WTC11 (cell line): ENCODE measurements at regions not wholly inside any gene's neighbourhood (a gene's known extent, or its start where the extent isn't known, plus 50 kb on each side); places are given as distances from the start of the nearest gene placed in this dataset.

Source experiments
- ATAC-seq: fragments of 200-7000 bp; cut with Tn5 transposase; 2 replicates; pipeline ENCODE4 v1.10.0; 2021; ENCODE audit warnings: mild to moderate bottlenecking, moderate library complexity
- CTCF ChIA-PET: fragments of 300-600 bp; sonication (Branson Sonifier 250); formaldehyde crosslinking; loops from one replicate; lab custom pipeline; 2021; ENCODE audit warnings: antibody characterized with exemption; lab: Charles Lee
- POLR2A ChIA-PET: fragments of 350-600 bp; sonication (Branson Sonifier 250); formaldehyde crosslinking; loops from one replicate; lab custom pipeline; 2021; ENCODE audit warnings: antibody characterized with exemption; lab: Charles Lee
- DNase-seq: peaks from one replicate; pipeline ENCODE4 v3.0.0; 2021; ENCODE audit warnings: low spot score
- H3K27ac Mint-ChIP-seq: 2 replicates; pipeline ENCODE4 v1.8.0; 2021; ENCODE audit warnings: mixed read lengths
- H3K27me3 Mint-ChIP-seq: 2 replicates; pipeline ENCODE4 v1.8.0; 2021; ENCODE audit warnings: low read depth, mild to moderate bottlenecking, moderate library complexity, mixed read lengths
- H3K36me3 Mint-ChIP-seq: 2 replicates; pipeline ENCODE4 v1.8.0; 2021; ENCODE audit warnings: mixed read lengths
- H3K4me1 Mint-ChIP-seq: 2 replicates; pipeline ENCODE4 v1.8.0; 2022; ENCODE audit warnings: mixed read lengths
- H3K4me3 Mint-ChIP-seq: 2 replicates; pipeline ENCODE4 v1.8.0; 2021; ENCODE audit warnings: mild to moderate bottlenecking, moderate library complexity, mixed read lengths
- H3K9me3 Mint-ChIP-seq: 2 replicates; pipeline ENCODE4 v1.8.0; 2021; ENCODE audit warnings: mixed read lengths
- CREM ChIP-seq: sonication (generic); formaldehyde crosslinking; IDR thresholded peaks from 2 replicates; pipeline ENCODE4 v1.8.1; 2022; ENCODE audit warnings: mild to moderate bottlenecking, missing genetic modification reagents, moderate library complexity
- ELF4 ChIP-seq: sonication (generic); formaldehyde crosslinking; IDR thresholded peaks from 2 replicates; pipeline ENCODE4 v1.8.1; 2022; ENCODE audit warnings: low read depth, mild to moderate bottlenecking, moderate library complexity, missing genetic modification reagents
- ESRRA ChIP-seq: sonication (generic); formaldehyde crosslinking; IDR thresholded peaks from 2 replicates; pipeline ENCODE4 v1.8.1; 2022; ENCODE audit warnings: mild to moderate bottlenecking, missing genetic modification reagents, borderline replicate concordance
- FOXP1 ChIP-seq: sonication (generic); formaldehyde crosslinking; IDR thresholded peaks from 2 replicates; pipeline ENCODE4 v1.8.0; 2022; ENCODE audit warnings: missing genetic modification reagents, mild to moderate bottlenecking, moderate library complexity, borderline replicate concordance
- GRHL2 ChIP-seq: fragments of 250-450 bp; sonication (Bioruptor Pico); IDR thresholded peaks from 2 replicates; pipeline ENCODE4 v1.8.0; 2022; ENCODE audit warnings: mild to moderate bottlenecking, moderate library complexity; ENCODE audit not compliant: insufficient replicate concordance, severe bottlenecking
- GTF2I ChIP-seq: fragments of 250-450 bp; sonication (Bioruptor Pico); conservative IDR thresholded peaks from 2 replicates; pipeline ENCODE4 v1.4.0; 2021; ENCODE audit warnings: mild to moderate bottlenecking
- JAZF1 ChIP-seq: fragments of 250-450 bp; sonication (Bioruptor Pico); IDR thresholded peaks from 2 replicates; pipeline ENCODE4 v1.9.0; 2021; ENCODE audit warnings: moderate library complexity, mild to moderate bottlenecking, inconsistent platforms
- JUN ChIP-seq: sonication (generic); formaldehyde crosslinking; IDR thresholded peaks from 2 replicates; pipeline ENCODE4 v1.8.0; 2023; ENCODE audit warnings: mild to moderate bottlenecking, missing genetic modification reagents
- NR3C1 ChIP-seq: sonication (generic); formaldehyde crosslinking; conservative IDR thresholded peaks from 2 replicates; pipeline ENCODE4 v1.8.1; 2023; ENCODE audit warnings: low read depth, mild to moderate bottlenecking, missing genetic modification reagents
- RORB ChIP-seq: fragments of 250-450 bp; sonication (Bioruptor Pico); IDR thresholded peaks from 2 replicates; pipeline ENCODE4 v1.9.0; 2021; ENCODE audit warnings: mild to moderate bottlenecking
- SMAD3 ChIP-seq: sonication (generic); formaldehyde crosslinking; IDR thresholded peaks from 2 replicates; pipeline ENCODE4 v1.8.0; 2022; ENCODE audit warnings: missing genetic modification reagents, mild to moderate bottlenecking, borderline replicate concordance
- SMAD4 ChIP-seq: sonication (generic); formaldehyde crosslinking; IDR thresholded peaks from 2 replicates; pipeline ENCODE4 v1.8.0; 2022; ENCODE audit warnings: mild to moderate bottlenecking, missing genetic modification reagents
- SOX15 ChIP-seq: fragments of 250-450 bp; sonication (Bioruptor Pico); IDR thresholded peaks from 2 replicates; pipeline ENCODE4 v1.9.0; 2021; ENCODE audit warnings: mild to moderate bottlenecking
- ZBTB21 ChIP-seq: sonication (generic); formaldehyde crosslinking; IDR thresholded peaks from 2 replicates; pipeline ENCODE4 v1.8.1; 2023; ENCODE audit warnings: mild to moderate bottlenecking, missing genetic modification reagents, borderline replicate concordance
- ZNF121 ChIP-seq: sonication (generic); formaldehyde crosslinking; IDR thresholded peaks from 2 replicates; pipeline ENCODE4 v1.8.0; 2023; ENCODE audit warnings: missing genetic modification reagents
- ZNF219 ChIP-seq: sonication (generic); formaldehyde crosslinking; IDR thresholded peaks from 2 replicates; pipeline ENCODE4 v1.8.0; 2023; ENCODE audit warnings: missing genetic modification reagents, mild to moderate bottlenecking, borderline replicate concordance
- ZNF317 ChIP-seq: sonication (generic); formaldehyde crosslinking; IDR thresholded peaks from 2 replicates; pipeline ENCODE4 v1.8.1; 2023; ENCODE audit warnings: low read depth, mild to moderate bottlenecking, moderate library complexity, missing genetic modification reagents, borderline replicate concordance
- ZNF416 ChIP-seq: fragments of 250-450 bp; sonication (Bioruptor Pico); IDR thresholded peaks from 2 replicates; pipeline ENCODE4 v1.9.0; 2021; ENCODE audit warnings: mild to moderate bottlenecking, inconsistent platforms
- ZNF671 ChIP-seq: fragments of 250-450 bp; sonication (Bioruptor Pico); IDR thresholded peaks from 2 replicates; pipeline ENCODE4 v1.8.0; 2021; ENCODE audit warnings: mild to moderate bottlenecking
- TF ChIP-seq, protein P1 (sequence below): sonication (generic); formaldehyde crosslinking; IDR thresholded peaks from 2 replicates; pipeline ENCODE4 v1.8.1; 2023; ENCODE audit warnings: mild to moderate bottlenecking, moderate library complexity, missing genetic modification reagents
- TF ChIP-seq, protein P2 (sequence below): fragments of 250-450 bp; sonication (Bioruptor Pico); IDR thresholded peaks from 2 replicates; pipeline ENCODE4 v1.9.0; 2021; ENCODE audit warnings: moderate library complexity, mild to moderate bottlenecking, inconsistent platforms, borderline replicate concordance
- TF ChIP-seq, protein P3 (sequence below): sonication (generic); formaldehyde crosslinking; IDR thresholded peaks from 2 replicates; pipeline ENCODE4 v1.8.0; 2022; ENCODE audit warnings: missing genetic modification reagents
- TF ChIP-seq, protein P4 (sequence below): sonication (generic); formaldehyde crosslinking; conservative IDR thresholded peaks from 2 replicates; pipeline ENCODE4 v1.8.1; 2023; ENCODE audit warnings: mild to moderate bottlenecking, low read depth, missing genetic modification reagents, moderate library complexity
- TF ChIP-seq, protein P5 (sequence below): fragments of 200-600 bp; IDR thresholded peaks from 2 replicates; pipeline ENCODE4 v1.8.0; 2022; ENCODE audit warnings: antibody characterized with exemption
- TF ChIP-seq, protein P6 (sequence below): sonication (generic); formaldehyde crosslinking; IDR thresholded peaks from 2 replicates; pipeline ENCODE4 v1.8.0; 2022; ENCODE audit warnings: mild to moderate bottlenecking, missing genetic modification reagents

DNA sequence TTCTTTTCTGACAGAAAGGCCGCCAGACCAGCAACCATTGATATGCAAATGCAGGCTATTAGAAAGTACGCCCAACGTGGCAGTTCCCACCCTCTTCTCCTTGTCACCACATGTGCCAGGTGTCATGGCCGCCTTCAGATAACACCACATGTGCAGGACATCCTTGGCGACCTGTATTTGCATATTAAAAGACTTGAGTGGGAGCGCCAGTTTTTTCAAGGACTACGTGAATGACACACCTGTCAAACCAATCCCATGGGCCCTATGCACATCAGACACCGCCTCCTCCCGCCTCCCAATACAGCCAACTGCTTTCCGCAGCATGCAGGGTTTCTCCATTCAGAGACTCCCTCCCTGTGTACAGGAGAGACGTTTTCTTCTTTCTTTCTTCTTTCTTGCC lies 318.6 kb upstream of the FAR2 start:
- DNase-seq (peak; percentile 58), ATAC-seq (peak; percentile 90)
- no peak overlapping the region for H3K4me3 Mint-ChIP-seq
- H3K4me1 Mint-ChIP-seq = peaks cover 32% of the 10 kb centered on the region
- no peaks in the 10 kb centered on the region; the same call in 1 of the 2 replicates for H3K36me3 Mint-ChIP-seq
- POLR2A ChIA-PET = interaction anchor here (0.6 kb wide), 1 partner anchor 91 kb away, joined by 3 read pairs; no protein-coding TSS in a partner anchor
- no peak for TF ChIP-seq FOXP1
- TF ChIP-seq ZBTB21 (CRISPR knock-in tag) = no peak
- no peak for TF ChIP-seq ZNF416
- TF ChIP-seq, protein P1, sequence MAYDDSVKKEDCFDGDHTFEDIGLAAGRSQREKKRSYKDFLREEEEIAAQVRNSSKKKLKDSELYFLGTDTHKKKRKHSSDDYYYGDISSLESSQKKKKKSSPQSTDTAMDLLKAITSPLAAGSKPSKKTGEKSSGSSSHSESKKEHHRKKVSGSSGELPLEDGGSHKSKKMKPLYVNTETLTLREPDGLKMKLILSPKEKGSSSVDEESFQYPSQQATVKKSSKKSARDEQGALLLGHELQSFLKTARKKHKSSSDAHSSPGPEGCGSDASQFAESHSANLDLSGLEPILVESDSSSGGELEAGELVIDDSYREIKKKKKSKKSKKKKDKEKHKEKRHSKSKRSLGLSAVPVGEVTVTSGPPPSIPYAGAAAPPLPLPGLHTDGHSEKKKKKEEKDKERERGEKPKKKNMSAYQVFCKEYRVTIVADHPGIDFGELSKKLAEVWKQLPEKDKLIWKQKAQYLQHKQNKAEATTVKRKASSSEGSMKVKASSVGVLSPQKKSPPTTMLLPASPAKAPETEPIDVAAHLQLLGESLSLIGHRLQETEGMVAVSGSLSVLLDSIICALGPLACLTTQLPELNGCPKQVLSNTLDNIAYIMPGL (CRISPR knock-in tag) = no peak
- TF ChIP-seq ZNF121 (CRISPR knock-in tag) = no peak
- TF ChIP-seq, protein P2, sequence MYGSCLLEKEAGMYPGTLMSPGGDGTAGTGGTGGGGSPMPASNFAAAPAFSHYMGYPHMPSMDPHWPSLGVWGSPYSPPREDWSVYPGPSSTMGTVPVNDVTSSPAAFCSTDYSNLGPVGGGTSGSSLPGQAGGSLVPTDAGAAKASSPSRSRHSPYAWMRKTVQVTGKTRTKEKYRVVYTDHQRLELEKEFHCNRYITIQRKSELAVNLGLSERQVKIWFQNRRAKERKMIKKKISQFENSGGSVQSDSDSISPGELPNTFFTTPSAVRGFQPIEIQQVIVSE = no peak
- TF ChIP-seq, protein P3, sequence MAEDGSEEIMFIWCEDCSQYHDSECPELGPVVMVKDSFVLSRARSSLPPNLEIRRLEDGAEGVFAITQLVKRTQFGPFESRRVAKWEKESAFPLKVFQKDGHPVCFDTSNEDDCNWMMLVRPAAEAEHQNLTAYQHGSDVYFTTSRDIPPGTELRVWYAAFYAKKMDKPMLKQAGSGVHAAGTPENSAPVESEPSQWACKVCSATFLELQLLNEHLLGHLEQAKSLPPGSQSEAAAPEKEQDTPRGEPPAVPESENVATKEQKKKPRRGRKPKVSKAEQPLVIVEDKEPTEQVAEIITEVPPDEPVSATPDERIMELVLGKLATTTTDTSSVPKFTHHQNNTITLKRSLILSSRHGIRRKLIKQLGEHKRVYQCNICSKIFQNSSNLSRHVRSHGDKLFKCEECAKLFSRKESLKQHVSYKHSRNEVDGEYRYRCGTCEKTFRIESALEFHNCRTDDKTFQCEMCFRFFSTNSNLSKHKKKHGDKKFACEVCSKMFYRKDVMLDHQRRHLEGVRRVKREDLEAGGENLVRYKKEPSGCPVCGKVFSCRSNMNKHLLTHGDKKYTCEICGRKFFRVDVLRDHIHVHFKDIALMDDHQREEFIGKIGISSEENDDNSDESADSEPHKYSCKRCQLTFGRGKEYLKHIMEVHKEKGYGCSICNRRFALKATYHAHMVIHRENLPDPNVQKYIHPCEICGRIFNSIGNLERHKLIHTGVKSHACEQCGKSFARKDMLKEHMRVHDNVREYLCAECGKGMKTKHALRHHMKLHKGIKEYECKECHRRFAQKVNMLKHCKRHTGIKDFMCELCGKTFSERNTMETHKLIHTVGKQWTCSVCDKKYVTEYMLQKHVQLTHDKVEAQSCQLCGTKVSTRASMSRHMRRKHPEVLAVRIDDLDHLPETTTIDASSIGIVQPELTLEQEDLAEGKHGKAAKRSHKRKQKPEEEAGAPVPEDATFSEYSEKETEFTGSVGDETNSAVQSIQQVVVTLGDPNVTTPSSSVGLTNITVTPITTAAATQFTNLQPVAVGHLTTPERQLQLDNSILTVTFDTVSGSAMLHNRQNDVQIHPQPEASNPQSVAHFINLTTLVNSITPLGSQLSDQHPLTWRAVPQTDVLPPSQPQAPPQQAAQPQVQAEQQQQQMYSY (CRISPR knock-in tag) = no peak
- TF ChIP-seq CREM (CRISPR knock-in tag) = no peak
- no peak for TF ChIP-seq ESRRA (CRISPR knock-in tag)
- TF ChIP-seq ZNF317 (CRISPR knock-in tag) = no peak
- TF ChIP-seq ZNF219 (CRISPR knock-in tag) = no peak
- TF ChIP-seq RORB (CRISPR knock-in tag) = no peak
- no peak for TF ChIP-seq ZNF671 (CRISPR knock-in tag)
- no peak for TF ChIP-seq SMAD3
- TF ChIP-seq GRHL2 (CRISPR knock-in tag) = no peak
- TF ChIP-seq SOX15 (CRISPR knock-in tag) = no peak
- no peak for TF ChIP-seq NR3C1
- CTCF ChIA-PET = no interaction called here
- H3K9me3 Mint-ChIP-seq = peaks cover 31% of the 10 kb centered on the region
- no peaks in the 10 kb centered on the region for H3K27me3 Mint-ChIP-seq
- H3K27ac Mint-ChIP-seq = peak overlapping the region; percentile 91

DNA sequence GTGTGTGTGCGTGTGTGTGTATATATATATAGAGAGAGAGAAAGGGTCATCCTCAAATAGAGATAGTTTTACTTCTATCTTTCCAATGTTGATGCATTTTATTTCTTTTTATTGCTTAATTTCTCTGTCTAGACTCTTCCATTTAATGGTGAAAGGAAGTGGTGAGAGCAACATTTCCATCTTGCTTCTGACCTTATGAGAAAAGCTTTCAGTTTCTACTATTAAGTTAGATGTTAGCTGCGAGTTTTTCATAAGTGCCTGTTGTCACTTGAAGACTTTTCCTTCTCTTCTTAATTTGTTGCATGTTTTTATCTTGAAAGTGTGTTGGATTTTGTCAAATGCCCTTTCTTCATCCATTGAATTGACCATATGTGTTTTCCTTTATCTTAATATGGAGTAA lies 304.4 kb upstream of the FAR2 start:
- no peaks in the 10 kb centered on the region for H3K27me3 Mint-ChIP-seq
- CTCF ChIA-PET = interaction anchor here (0.9 kb wide), 1 partner anchor 28 kb away, joined by 4 read pairs; no protein-coding TSS in a partner anchor
- DNase-seq = no peak
- H3K4me1 Mint-ChIP-seq = no peaks in the 10 kb centered on the region
- H3K27ac Mint-ChIP-seq = no peak overlapping the region
- H3K36me3 Mint-ChIP-seq = no peaks in the 10 kb centered on the region
- no peak overlapping the region for H3K4me3 Mint-ChIP-seq
- peaks cover 3% of the 10 kb centered on the region; the same call in 1 of the 2 replicates for H3K9me3 Mint-ChIP-seq
- ATAC-seq = no peak
- POLR2A ChIA-PET = no interaction called here
- no peak for TF ChIP-seq RORB (CRISPR knock-in tag)
- no peak for TF ChIP-seq ZNF416
- no peak for TF ChIP-seq SOX15 (CRISPR knock-in tag)
- TF ChIP-seq, protein P4, sequence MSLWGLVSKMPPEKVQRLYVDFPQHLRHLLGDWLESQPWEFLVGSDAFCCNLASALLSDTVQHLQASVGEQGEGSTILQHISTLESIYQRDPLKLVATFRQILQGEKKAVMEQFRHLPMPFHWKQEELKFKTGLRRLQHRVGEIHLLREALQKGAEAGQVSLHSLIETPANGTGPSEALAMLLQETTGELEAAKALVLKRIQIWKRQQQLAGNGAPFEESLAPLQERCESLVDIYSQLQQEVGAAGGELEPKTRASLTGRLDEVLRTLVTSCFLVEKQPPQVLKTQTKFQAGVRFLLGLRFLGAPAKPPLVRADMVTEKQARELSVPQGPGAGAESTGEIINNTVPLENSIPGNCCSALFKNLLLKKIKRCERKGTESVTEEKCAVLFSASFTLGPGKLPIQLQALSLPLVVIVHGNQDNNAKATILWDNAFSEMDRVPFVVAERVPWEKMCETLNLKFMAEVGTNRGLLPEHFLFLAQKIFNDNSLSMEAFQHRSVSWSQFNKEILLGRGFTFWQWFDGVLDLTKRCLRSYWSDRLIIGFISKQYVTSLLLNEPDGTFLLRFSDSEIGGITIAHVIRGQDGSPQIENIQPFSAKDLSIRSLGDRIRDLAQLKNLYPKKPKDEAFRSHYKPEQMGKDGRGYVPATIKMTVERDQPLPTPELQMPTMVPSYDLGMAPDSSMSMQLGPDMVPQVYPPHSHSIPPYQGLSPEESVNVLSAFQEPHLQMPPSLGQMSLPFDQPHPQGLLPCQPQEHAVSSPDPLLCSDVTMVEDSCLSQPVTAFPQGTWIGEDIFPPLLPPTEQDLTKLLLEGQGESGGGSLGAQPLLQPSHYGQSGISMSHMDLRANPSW (CRISPR knock-in tag) = no peak
- no peak for TF ChIP-seq ELF4
- TF ChIP-seq GTF2I = no peak
- TF ChIP-seq JAZF1 (CRISPR knock-in tag) = no peak
- TF ChIP-seq SMAD4 (CRISPR knock-in tag) = no peak
- no peak for TF ChIP-seq JUN (CRISPR knock-in tag)
- TF ChIP-seq, protein P5, sequence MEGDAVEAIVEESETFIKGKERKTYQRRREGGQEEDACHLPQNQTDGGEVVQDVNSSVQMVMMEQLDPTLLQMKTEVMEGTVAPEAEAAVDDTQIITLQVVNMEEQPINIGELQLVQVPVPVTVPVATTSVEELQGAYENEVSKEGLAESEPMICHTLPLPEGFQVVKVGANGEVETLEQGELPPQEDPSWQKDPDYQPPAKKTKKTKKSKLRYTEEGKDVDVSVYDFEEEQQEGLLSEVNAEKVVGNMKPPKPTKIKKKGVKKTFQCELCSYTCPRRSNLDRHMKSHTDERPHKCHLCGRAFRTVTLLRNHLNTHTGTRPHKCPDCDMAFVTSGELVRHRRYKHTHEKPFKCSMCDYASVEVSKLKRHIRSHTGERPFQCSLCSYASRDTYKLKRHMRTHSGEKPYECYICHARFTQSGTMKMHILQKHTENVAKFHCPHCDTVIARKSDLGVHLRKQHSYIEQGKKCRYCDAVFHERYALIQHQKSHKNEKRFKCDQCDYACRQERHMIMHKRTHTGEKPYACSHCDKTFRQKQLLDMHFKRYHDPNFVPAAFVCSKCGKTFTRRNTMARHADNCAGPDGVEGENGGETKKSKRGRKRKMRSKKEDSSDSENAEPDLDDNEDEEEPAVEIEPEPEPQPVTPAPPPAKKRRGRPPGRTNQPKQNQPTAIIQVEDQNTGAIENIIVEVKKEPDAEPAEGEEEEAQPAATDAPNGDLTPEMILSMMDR = no peak
- TF ChIP-seq, protein P6, sequence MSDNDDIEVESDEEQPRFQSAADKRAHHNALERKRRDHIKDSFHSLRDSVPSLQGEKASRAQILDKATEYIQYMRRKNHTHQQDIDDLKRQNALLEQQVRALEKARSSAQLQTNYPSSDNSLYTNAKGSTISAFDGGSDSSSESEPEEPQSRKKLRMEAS = no peak
